Breast epithelium (tissue), 4 donors: ENCODE measurements at regions not wholly inside any gene's neighbourhood (a gene's known extent, or its start where the extent isn't known, plus 50 kb on each side); places are given as distances from the start of the nearest gene placed in this dataset.

Source experiments
- DNase-seq, 2 donors: peaks; one replicate each; pipeline ENCODE4 v3.0.0-alpha.2; 2019; ENCODE audit warnings: low spot score in 2 of 2
- H3K27ac ChIP-seq, 2 donors: fragments of 200-600 bp; sonication (generic) in 1 of 2; one replicate each; pipeline ENCODE4 v1.5.1; 2016 to 2019; ENCODE audit warnings: mild to moderate bottlenecking in 1 of 2
- H3K27me3 ChIP-seq, 2 donors: fragments of 200-600 bp; sonication (generic) in 1 of 2; one replicate each; pipeline versions ENCODE4 v1.5.1 to v1.6.0; 2017 to 2019; ENCODE audit warnings: control low read depth in 1 of 2, mild to moderate bottlenecking in 1 of 2
- H3K36me3 ChIP-seq: fragments of 200-600 bp; one replicate; pipeline ENCODE4 v1.5.1; 2019
- H3K4me1 ChIP-seq, 2 donors: fragments of 200-600 bp; sonication (generic); one replicate each; pipeline ENCODE4 v1.5.1; 2016 to 2019; ENCODE audit warnings: control low read depth in 1 of 2
- H3K4me3 ChIP-seq, 3 donors: fragments of 200-600 bp; sonication (generic); 1 replicate in 2 of 3; 2 replicates in 1 of 3; pipeline ENCODE4 v1.5.1; 2016 to 2019; ENCODE audit warnings: mild to moderate bottlenecking in 3 of 3, moderate library complexity in 2 of 3
- H3K9me3 ChIP-seq, 2 donors: fragments of 200-600 bp; sonication (generic) in 1 of 2; one replicate each; pipeline ENCODE4 v1.5.1; 2016 to 2019; ENCODE audit warnings: control low read depth in 1 of 2
- CTCF ChIP-seq, 3 donors: fragments of 450-650 bp; IDR thresholded peaks; one replicate each; pipeline ENCODE4 v1.5.1; 2016 to 2017; ENCODE audit warnings: antibody characterized with exemption in 3 of 3, mild to moderate bottlenecking in 3 of 3, moderate library complexity in 3 of 3
- POLR2A ChIP-seq: fragments of 450-650 bp; IDR thresholded peaks from one replicate; pipeline ENCODE4 v1.6.1; 2016; ENCODE audit warnings: antibody characterized with exemption, mild to moderate bottlenecking, moderate library complexity
- POLR2AphosphoS5 ChIP-seq, 3 donors: sonication (generic); formaldehyde crosslinking; IDR thresholded peaks; one replicate each; pipeline ENCODE4 v1.6.1; 2017; ENCODE audit warnings: antibody characterized with exemption in 3 of 3
- intact Hi-C: fragments of 100-400 bp; cut with DNase I; formaldehyde crosslinking; loops from one replicate; pipeline ENCODE4 v1.15.1; 2023; ENCODE audit warnings: low total_unique reads

- no peaks in the 10 kb centered on the region for H3K9me3 ChIP-seq
- TF ChIP-seq POLR2AphosphoS5 (IDR thresholded peaks at IDR 0.05) (no peak), CTCF (IDR thresholded peaks at IDR 0.05) (no peak), POLR2A (no peak)
- H3K4me1 ChIP-seq, result no peaks in the 10 kb centered on the region
- no peak overlapping the region for H3K27ac ChIP-seq
- H3K27me3 ChIP-seq, result no peaks in the 10 kb centered on the region
- H3K36me3 ChIP-seq, result no peaks in the 10 kb centered on the region
- intact Hi-C loops, result no loop called here
- H3K4me3 ChIP-seq, result no peak overlapping the region
- DNase-seq, result no peak
These were observed 201.6 kb downstream of the SEMA6D start for GRCh38 chr15:47918877-47919276.

- Histone ChIP-seq H3K27me3 (no peaks in the 10 kb centered on the region), H3K4me3 (no peak overlapping the region), H3K4me1 (no peaks in the 10 kb centered on the region), H3K36me3 (no peaks in the 10 kb centered on the region), H3K27ac (no peak overlapping the region), H3K9me3 (no peaks in the 10 kb centered on the region)
- no peak for TF ChIP-seq POLR2AphosphoS5 (IDR thresholded peaks at IDR 0.05)
- no peak for TF ChIP-seq POLR2A
- no peak for TF ChIP-seq CTCF (IDR thresholded peaks at IDR 0.05)
- intact Hi-C loops, result no loop called here
- no peak for DNase-seq
These were observed 196.4 kb upstream of the SLC24A5 start for GRCh38 chr15:47924381-47924780.

GRCh38 chr15:47929138-47929803, 191.5 kb upstream of the SLC24A5 start:
- Histone ChIP-seq H3K36me3 (no peaks in the 10 kb centered on the region), H3K9me3 (no peaks in the 10 kb centered on the region), H3K27ac (no peak overlapping the region), H3K4me1 (no peaks in the 10 kb centered on the region), H3K4me3 (no peak overlapping the region), H3K27me3 (no peaks in the 10 kb centered on the region)
- DNase-seq, result no peak
- intact Hi-C loops, result no loop called here
- no peak for TF ChIP-seq POLR2A
- no peak for TF ChIP-seq POLR2AphosphoS5 (IDR thresholded peaks at IDR 0.05)
- TF ChIP-seq CTCF (IDR thresholded peaks at IDR 0.05), result no peak

- H3K36me3 ChIP-seq, result no peaks in the 10 kb centered on the region
- TF ChIP-seq POLR2AphosphoS5 (IDR thresholded peaks at IDR 0.05) (no peak), CTCF (IDR thresholded peaks at IDR 0.05) (no peak), POLR2A (no peak)
- H3K9me3 ChIP-seq, result no peaks in the 10 kb centered on the region
- no peaks in the 10 kb centered on the region for H3K4me1 ChIP-seq
- no peak overlapping the region for H3K4me3 ChIP-seq
- intact Hi-C loops, result no loop called here
- no peak for DNase-seq
- H3K27ac ChIP-seq, result no peak overlapping the region
- no peaks in the 10 kb centered on the region for H3K27me3 ChIP-seq
These were observed 188.5 kb upstream of the SLC24A5 start for GRCh38 chr15:47932261-47932660.

- Histone ChIP-seq H3K27ac (no peak overlapping the region), H3K27me3 (no peaks in the 10 kb centered on the region), H3K36me3 (no peaks in the 10 kb centered on the region), H3K4me1 (no peaks in the 10 kb centered on the region), H3K9me3 (no peaks in the 10 kb centered on the region), H3K4me3 (no peak overlapping the region)
- intact Hi-C loops, result no loop called here
- DNase-seq, result no peak
- no peak for TF ChIP-seq POLR2AphosphoS5 (IDR thresholded peaks at IDR 0.05)
- TF ChIP-seq CTCF (IDR thresholded peaks at IDR 0.05), result no peak
- TF ChIP-seq POLR2A, result no peak
These were observed 187.7 kb upstream of the SLC24A5 start for GRCh38 chr15:47932951-47933641.
